Right ventricle myocardium inferior (tissue), 1 donor: ENCODE measurements at regions not wholly inside any gene's neighbourhood (a gene's known extent, or its start where the extent isn't known, plus 50 kb on each side); places are given as distances from the start of the nearest gene placed in this dataset.

ENCODE experiments used
- ATAC-seq: fragments of 200-7000 bp; cut with Tn5 transposase; one replicate; pipeline ENCODE4 v1.9.1; 2020; ENCODE audit warnings: mild to moderate bottlenecking, moderate library complexity
- DNase-seq: peaks from one replicate; pipeline ENCODE4 v3.0.0; 2021; ENCODE audit errors: missing footprints
- intact Hi-C: fragments of 100-400 bp; cut with DNase I; formaldehyde crosslinking; loops from one replicate; pipeline ENCODE4 v1.11.0; 2022
- donor health status: DM: no; HTN: yes; CAD: no; lungs with severe emphysema.

DNA sequence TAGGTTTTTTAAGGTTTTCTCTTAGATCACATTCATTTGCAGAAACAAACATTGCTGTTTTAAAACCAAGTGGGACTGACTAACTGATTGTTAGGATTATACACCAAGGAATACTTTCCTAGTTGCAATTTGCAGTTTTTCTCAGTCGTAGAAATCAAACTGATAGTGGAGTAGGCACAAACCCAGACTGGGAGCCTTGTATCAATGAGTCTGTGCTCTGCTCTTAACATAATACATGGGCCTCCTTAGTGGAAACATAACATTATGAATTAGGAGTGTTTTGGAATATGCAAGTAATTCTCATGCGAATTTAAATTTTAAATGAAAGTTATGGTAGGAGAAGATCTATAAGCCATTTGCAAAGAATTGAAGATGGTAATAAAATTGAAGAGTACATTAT, 223.5 kb downstream of the CLCN4 start:
- DNase-seq (no peak), ATAC-seq (no peak)
- intact Hi-C loops = loop anchor here (10.0 kb wide), 1 partner anchor 55 kb away; no protein-coding TSS in a partner anchor

DNA sequence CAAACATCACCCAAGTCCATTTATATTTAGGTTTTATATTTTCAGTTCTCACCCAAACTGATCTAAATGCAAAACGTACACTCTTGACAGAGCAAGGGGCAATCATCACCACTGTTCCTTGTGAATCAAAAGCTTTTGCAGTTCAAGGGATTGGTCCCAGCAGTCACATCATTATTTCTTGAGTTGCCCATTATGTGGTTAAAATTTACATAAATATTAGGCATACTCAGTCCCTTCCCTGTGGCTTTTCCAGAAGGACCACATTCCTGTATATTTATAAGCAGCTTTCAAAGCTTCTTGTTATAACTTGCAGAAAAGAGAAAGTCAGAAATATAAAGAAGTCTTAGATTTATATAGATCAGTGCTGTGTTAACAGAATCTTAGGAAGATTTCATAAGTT, 224.4 kb downstream of the CLCN4 start:
- intact Hi-C loops = loop anchor here (10.0 kb wide), 1 partner anchor 56 kb away; no protein-coding TSS in a partner anchor
- DNase-seq (no peak), ATAC-seq (no peak)

GRCh38 chrX:10387011-10387410, 230.2 kb downstream of the CLCN4 start:
- no peak for ATAC-seq
- DNase-seq = no peak
- intact Hi-C loops = loop anchor here (10.0 kb wide), 1 partner anchor 62 kb away; no protein-coding TSS in a partner anchor

GRCh38 chrX:10390187-10390586, 230.2 kb downstream of the MID1 start:
- no peak for ATAC-seq
- no peak for DNase-seq
- intact Hi-C loops = no loop called here

- intact Hi-C loops = no loop called here
- DNase-seq (no peak), ATAC-seq (no peak)
Measured at GRCh38 chrX:10393241-10393640, 227.1 kb downstream of the MID1 start.

DNA sequence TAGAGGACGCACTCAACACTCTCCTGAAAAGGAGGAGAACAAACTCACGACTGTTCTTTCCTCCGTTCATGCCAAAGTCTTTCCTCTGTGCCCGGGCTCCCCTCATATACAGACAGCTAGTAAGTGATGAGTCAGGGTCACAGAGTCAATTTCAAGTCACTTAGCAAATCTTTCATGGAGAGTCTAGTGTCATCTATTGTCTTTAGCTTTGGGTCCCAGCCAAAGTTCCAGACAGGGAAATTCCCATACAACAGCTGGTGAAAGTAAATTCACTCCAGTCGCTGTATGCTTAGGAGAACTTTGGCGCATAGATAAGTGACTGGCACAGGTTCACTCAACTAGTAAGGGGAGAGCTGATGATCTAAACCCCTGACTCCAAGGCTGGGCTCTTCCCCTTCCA, 226.5 kb downstream of the MID1 start:
- DNase-seq = no peak
- intact Hi-C loops = no loop called here
- ATAC-seq = no peak

- ATAC-seq = no peak
Measured at GRCh38 chrX:10395179-10395578, 225.2 kb downstream of the MID1 start.

More at GRCh38 chrX:10395179-10395578, 225.2 kb downstream of the MID1 start:
- intact Hi-C loops = no loop called here
- no peak for DNase-seq
